Ammon's horn (tissue), 1 donor: ENCODE measurements at regions not wholly inside any gene's neighbourhood (a gene's known extent, or its start where the extent isn't known, plus 50 kb on each side); places are given as distances from the start of the nearest gene placed in this dataset.

Experiments
- DNase-seq: peaks from one replicate; pipeline ENCODE4 v3.0.0-alpha.2; 2016; ENCODE audit warnings: low spot score

- no peak for DNase-seq
Measured at GRCh38 chr5:158482125-158482524, 617.6 kb downstream of the EBF1 start.

GRCh38 chr5:158478139-158478538 is 619.2 kb upstream of the CLINT1 start:
- DNase-seq: no peak

- DNase-seq: no peak
Measured at GRCh38 chr5:158477214-158477613, 618.3 kb upstream of the CLINT1 start.

DNA sequence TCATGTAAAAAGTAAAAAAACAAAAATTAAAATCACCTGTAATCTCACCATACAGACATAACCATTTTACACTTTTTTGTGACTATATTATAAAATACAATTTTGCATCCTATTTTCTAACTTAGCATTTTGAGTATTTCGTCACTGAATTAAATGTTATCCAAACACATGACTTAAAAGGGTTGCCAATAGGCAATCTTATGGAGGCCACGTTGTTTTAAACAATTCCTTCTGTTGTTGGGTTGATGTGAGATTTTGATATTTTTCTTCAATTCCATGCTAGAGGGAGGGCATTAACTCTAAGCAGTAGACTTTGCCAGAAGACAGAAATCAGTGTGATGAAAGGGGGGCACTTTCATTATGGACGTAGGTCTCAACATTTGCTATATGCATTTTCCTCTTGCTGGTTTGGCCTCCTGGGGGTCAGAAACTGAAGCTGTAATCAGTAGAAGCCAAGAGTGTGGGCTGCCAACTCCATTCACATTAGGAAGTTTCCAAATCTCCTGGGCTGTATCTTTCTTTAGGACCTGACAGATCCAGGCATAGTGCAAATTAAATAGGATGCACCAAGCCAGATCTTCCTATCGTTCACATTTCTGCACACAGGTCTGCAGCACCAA is 614.2 kb upstream of the CLINT1 start:
- no peak for DNase-seq

DNA sequence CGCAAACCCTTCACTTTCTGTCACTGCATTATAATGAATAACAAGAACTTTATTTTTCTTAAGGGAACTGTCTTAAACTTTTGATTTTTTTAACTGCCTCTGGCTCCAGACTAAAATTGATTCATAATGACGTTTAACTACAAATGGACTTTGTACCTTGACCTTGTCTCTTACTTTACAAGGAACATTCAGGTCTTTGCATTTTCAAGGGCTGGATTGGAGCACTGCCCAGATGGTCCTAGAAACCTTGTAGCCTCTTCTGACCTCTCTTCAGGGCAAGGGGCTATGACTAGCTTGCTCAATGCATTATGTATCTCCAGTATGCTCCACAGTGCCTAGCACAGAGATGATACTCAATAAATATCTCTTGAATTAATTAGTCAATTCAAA is 612.6 kb upstream of the CLINT1 start:
- DNase-seq: no peak

DNA sequence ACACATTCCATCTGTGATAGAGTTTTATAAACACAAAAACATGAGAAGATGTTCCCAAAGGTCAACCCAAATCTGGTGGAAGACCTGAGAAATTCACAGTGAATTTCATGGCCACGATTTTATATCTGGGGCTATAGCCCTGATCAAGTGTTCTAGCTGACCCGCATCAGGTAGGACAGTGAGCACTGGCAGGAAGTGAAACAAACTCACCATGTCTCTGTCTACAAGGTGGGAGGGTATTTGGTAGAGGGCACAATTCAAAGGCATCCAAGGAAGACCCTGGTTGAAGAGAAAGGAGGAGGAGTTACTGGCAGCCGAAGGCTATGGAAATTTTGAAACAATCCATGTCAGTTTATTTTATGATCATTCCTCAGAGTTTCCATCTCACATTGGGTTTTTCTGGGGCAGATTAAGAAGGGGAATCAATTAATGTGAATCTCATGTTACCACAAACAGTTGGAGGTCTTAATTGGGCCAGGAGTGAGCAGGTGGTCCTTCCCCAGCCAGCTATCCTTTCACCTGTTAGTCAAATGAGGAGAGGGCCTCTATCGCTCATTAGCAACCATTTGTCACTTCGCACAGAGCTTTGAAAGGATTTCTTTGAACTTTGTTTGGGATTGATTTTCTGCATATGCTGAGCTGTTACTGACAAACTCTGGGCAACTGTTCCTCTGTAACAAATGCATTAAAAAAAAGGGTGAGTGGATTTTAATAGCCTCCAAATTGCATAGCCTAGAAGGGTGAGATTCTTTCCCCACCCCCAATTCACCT is 612.0 kb upstream of the CLINT1 start:
- no peak for DNase-seq

DNA sequence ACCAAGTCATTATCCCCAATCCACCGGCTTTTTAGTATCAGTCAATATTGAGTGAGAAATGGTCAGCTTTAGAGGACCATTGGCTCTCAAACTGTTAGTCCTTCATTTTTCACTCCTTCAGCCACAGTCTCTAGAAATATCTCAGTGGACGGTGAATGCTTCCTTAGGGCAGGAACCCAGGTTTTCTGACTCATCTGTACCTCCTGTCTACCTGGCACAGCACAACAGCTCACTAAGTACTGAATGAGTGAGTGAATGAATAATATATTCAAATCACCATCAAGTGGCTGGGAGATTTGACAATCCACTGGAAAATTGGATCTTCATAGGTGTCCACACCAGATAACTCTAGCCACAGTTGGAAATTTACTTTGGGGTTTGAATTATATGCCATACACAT is 609.5 kb upstream of the CLINT1 start:
- no peak for DNase-seq

DNA sequence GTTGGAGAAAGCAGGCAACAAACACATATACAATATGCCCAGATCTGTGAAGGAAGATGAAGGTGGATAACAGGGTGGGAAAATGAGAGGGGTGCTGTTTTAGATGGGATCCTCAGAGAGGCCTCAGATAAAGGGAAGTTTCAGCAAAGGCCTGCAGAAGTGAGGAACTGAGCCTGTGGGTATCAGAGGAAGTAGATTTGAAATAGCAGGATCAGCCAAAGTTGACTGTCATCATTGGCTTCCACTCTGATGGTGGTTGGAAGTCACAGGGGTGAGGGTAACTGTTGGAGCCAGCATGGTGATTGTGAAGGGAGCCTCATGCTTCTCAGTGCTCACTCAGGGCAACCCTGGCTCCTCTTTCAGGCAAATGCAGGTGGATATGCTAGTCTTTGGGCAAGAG is 607.2 kb upstream of the CLINT1 start:
- DNase-seq: peak; percentile 33

DNA sequence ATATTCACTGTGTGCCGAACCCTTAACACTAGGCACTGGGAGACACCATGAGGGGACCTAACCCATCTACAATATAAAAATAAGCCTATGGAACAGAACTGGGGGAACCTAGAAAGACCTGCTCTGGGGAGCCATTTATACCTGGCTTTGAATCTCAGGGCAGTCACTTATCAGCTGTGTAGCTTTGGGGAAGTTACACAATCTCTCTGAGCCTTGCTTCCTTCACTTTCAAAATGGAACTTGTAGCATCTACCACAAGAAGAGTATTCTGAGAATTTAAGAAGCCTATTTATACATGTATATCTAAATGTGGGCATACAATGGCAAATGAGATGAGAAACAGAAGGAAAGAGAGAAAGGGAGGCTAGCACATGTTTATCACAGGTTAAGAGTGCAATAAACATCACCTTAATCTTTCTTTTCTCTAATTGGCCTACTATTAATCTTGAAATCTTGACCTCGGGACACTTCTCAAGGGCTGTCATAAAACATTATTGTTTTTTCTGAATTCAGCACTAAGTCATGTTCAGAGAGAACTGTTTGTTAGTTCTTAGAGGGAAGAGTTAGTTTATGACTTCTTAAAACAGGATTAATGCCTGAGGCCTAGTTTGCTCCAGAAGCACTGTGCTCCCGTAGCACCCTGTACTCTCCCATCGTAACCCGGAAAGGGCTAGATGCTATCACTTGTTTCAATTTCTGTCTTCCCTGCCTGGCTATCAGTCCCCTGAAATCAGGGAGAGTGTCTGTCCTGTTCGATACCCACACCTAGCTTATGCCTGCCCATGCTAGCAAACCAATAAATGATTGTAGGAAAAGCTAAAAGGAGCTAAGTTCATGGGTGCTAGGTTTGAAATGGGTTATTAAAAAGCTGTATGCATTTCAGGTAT is 606.4 kb upstream of the CLINT1 start:
- DNase-seq: no peak

- DNase-seq: no peak
Measured at GRCh38 chr5:158464383-158464782, 605.4 kb upstream of the CLINT1 start.

- DNase-seq: no peak
Measured at GRCh38 chr5:158463938-158464337, 605.0 kb upstream of the CLINT1 start.

DNA sequence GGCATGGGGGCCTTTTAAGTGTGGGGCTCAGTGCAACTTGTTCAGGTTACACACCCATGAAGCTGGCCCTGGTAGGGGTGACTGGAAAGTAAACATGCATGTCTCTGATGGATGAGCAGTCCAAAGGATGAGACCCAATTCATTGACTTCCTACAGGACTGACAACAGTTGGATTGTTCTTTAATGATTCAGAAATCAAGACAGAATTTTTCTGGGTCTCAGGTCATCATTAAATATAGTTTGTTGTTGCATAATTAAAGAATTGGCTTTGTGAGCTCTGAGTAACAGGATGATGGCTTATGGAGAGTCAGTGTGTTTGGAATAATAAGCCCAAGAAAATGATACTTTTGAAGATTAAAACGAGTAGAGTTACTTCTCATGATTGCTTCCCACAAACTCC is 604.2 kb upstream of the CLINT1 start:
- DNase-seq: no peak

DNA sequence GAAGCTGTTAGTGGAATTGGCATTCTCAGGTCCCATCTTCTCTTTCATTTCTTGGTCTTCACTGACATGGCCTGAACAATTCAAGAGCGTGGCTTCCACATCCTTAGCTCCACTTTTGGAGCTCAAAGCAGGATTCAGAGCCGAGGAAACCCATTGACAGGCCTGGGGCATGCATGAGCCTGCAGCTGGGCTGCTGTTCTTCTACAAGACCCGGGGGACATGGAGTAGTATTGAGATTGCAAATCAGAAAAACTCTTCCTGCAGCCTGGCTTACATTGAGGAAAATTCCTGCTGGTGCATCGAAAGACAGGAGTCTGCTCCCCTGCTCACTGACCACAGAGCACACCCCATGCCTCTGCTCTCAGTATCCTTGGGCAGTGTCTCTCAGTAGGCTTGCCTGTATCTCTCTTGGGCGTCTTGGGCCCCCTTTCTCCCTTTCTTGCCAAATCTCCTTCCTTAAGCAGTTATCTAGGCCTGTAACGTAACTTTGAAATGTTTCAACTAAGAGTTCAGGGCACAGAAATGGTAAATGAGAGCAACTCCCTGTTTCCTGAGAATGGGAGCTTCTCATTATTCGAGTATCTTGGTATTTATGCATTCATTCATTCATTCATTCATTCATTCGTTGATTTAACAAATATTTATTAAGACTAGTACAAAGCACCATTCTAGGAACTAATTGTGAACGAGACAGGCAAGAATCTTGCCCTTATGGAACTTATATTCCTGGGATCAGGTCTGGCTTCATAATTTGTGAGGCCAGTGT is 603.6 kb upstream of the CLINT1 start:
- DNase-seq: no peak

GRCh38 chr5:158461240-158461854 is 602.4 kb upstream of the CLINT1 start:
- DNase-seq: no peak

DNA sequence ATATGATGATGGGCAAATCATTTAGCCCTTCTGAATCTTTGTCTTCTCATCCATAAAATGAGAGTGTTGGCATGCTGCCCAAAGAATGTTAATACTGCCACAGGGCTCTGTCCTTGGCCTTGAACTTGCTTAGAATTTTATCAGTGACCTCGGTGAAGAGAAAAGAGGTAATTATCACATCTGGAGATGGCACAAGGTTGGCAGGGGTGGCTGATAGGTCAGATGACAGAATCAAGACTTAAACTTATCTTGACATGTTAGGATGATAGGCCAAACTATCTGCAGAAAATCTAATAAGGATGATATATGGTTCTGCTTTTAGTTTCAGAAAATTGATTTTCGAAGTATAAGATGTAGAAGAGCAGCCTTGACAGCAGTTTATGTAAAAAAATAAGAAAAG is 599.1 kb upstream of the CLINT1 start:
- no peak for DNase-seq

DNA sequence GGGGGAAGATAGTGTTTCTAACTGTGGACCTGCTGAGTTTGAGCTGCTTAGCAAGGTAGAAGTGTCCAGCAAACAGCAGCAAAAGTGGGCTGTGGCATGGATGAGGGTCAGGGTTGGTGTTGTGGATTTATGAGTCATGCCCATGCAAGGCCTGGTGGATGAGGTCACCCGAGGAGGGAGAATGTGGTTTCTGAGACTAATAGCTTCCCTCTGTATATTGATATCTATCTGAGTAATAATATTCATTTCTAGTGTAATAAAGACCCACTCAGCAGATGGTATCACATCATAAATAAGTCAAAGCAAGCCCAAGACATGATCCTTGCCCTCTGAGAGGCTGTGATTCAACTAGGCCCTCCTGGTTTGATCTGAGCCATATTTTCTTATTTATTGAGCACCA is 597.8 kb upstream of the CLINT1 start:
- no peak for DNase-seq

- DNase-seq: no peak
Measured at GRCh38 chr5:158456241-158456640, 597.3 kb upstream of the CLINT1 start.

DNA sequence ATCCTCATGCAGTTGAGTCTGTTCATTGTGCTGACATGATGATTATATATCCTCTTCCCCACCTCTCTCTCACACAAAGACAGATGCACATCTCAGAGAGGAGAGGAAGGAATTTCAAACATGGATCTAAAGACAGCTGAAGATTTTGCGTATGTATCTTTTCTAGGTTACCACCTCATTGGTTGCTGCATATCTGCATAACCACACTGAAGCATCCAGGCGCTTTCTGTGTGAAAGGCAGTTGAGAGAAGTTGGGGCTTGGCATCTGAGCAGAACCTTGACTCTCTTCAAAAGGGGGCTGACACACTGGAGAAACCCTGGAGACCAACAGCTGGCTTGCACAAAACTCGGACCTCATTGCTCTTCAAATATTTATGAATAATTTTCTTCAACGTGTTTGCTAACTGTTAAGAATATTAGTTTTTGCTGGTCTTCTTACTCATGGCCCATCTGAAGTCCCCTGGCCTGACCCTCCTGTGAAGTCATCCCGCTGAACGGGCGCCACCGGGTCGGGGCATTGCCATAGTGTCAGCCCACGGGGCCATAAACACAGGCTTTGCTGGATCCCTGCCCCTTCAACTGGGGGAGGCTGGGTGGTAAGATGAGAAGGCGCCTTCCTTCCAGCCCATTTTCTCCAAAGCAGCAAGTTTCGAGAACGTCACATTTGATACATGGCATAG is 593.2 kb upstream of the CLINT1 start:
- DNase-seq: no peak

DNA sequence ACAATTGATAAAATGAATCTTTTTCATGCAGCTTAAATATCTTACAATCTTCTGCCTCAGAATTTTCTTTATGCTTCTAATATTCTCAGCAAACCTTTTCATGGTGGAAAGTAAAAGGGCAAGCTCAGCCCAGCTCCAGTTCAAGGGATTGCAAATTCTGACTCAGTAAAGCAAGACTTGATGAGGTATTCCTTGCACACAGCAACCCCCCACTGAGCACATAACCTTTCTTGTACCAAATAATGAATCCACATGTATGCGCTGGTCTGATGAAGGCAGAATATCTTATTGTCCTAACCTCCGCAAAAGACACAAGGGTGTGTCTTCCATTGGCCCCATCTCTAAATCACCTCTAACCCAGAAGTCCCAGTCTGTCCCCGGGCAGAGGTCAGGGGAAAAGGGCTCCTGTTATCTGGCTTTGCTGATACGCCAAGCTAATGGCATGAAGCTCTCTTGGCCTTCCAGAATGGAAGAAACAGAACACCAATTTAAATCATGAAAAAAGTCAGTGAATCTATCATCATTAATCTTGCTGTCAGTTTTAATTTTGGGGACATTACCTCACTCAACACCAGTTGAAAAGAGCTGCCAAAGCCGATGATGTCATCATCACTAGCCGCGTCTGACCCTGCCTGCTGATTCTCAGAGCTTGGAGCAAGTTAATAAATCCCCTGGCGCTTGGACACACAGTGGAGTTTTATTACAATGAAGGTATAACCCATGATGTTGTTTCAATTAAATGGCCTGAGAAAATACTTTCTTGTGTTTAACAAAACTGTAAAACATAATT is 592.5 kb upstream of the CLINT1 start:
- no peak for DNase-seq

DNA sequence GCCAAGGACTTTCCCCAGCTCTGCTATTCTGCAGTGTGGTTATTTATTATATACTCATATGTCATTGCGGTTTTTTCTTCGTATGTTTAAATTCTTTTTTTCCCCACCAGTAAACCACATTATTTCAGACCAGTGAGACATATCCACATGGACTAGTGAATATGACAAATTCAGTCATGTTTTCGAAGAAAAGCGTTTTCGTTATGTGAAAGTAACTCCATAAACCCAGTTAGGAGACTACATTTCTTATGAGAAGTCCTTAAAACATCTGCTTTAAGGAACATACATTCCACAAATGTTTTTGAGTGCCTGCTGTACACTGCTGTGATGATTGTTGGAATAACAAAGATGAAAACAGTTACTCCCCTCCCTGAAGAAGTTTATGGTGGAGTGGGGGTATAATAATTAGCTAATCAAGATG is 591.8 kb upstream of the CLINT1 start:
- DNase-seq: no peak
